ENCODE measurements at regions not wholly inside any gene's neighbourhood (a gene's known extent, or its start where the extent isn't known, plus 50 kb on each side); places are given as distances from the start of the nearest gene placed in this dataset.

DNA sequence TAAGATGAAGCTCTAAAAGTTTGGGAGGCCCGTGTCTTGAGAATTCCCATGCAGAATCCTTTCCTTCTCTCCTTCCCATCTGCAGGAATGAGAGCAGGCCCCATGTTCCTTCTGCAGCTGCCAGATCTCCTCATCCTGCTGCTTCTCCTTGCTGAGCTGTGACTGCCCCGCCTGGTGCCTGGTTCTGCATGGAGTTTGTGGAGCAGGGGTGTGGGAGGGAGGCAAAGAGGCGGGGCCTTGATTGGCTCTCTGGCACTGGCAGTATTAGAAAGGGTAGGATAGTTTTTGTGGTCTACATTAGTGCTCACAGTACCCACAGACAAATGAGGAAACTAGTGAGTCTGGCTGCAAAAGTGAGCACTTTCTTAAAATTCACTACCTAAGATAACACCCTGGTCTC lies 91.1 kb upstream of the CLPB start:
- H3K4me1 ChIP-seq (ENCODE audit: insufficient read depth, low read length), result peaks cover 7% of the 10 kb centered on the region
- no peaks in the 10 kb centered on the region for H3K36me3 ChIP-seq (ENCODE audit: insufficient read depth, low read length)
- no peak overlapping the region for H3K4me2 ChIP-seq (ENCODE audit: insufficient read depth, low read length)
- no peak overlapping the region for H2AFZ ChIP-seq (ENCODE audit: low read length)
- H4K20me1 ChIP-seq (ENCODE audit: insufficient read depth, low read length), result no peaks in the 10 kb centered on the region
- no peak overlapping the region for H3K27ac ChIP-seq (ENCODE audit: low read depth, low read length)
- TF ChIP-seq, protein P1, sequence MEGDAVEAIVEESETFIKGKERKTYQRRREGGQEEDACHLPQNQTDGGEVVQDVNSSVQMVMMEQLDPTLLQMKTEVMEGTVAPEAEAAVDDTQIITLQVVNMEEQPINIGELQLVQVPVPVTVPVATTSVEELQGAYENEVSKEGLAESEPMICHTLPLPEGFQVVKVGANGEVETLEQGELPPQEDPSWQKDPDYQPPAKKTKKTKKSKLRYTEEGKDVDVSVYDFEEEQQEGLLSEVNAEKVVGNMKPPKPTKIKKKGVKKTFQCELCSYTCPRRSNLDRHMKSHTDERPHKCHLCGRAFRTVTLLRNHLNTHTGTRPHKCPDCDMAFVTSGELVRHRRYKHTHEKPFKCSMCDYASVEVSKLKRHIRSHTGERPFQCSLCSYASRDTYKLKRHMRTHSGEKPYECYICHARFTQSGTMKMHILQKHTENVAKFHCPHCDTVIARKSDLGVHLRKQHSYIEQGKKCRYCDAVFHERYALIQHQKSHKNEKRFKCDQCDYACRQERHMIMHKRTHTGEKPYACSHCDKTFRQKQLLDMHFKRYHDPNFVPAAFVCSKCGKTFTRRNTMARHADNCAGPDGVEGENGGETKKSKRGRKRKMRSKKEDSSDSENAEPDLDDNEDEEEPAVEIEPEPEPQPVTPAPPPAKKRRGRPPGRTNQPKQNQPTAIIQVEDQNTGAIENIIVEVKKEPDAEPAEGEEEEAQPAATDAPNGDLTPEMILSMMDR (IDR thresholded peaks at IDR 0.05; ENCODE audit: extremely low read depth, low read depth, low read length), result no peak
- DNase-seq (ENCODE audit: insufficient read length, low spot score, missing footprints), result no peak
- H3K79me2 ChIP-seq (ENCODE audit: insufficient read depth, low read length), result no peaks in the 10 kb centered on the region
- H3K4me3 ChIP-seq (ENCODE audit: insufficient read depth, low read length), result no peak overlapping the region
- H3K27me3 ChIP-seq (ENCODE audit: insufficient read depth, low read length), result no peaks in the 10 kb centered on the region
- no peaks in the 10 kb centered on the region for H3K9me3 ChIP-seq (ENCODE audit: low read depth, low read length)

DNA sequence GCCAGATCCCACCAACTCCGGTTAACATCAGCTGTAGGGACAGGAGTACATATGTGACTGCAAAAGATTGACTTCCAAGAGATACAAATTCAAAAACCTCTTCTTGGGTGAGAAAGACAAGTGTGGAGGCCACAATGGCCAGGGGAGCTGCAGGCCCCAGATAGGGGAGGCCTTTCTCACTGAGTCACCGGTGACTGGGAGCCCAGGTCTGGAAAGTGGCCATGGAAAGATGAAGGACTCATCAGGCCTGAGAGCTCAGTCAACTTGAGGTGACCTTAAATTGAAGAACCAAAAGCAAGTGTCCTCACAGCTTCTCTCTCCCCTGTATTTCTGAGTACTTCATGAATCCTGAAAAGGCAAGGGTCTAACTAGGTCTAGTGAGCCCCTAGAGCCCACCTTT lies 90.4 kb upstream of the CLPB start:
- Histone ChIP-seq H3K79me2 (ENCODE audit: insufficient read depth, low read length) (no peaks in the 10 kb centered on the region), H3K4me1 (ENCODE audit: insufficient read depth, low read length) (peaks cover 7% of the 10 kb centered on the region), H3K27me3 (ENCODE audit: insufficient read depth, low read length) (no peaks in the 10 kb centered on the region), H3K4me2 (ENCODE audit: insufficient read depth, low read length) (no peak overlapping the region), H3K27ac (ENCODE audit: low read depth, low read length) (no peak overlapping the region), H3K4me3 (ENCODE audit: insufficient read depth, low read length) (no peak overlapping the region), H3K36me3 (ENCODE audit: insufficient read depth, low read length) (no peaks in the 10 kb centered on the region), H2AFZ (ENCODE audit: low read length) (no peak overlapping the region), H3K9me3 (ENCODE audit: low read depth, low read length) (no peaks in the 10 kb centered on the region), H4K20me1 (ENCODE audit: insufficient read depth, low read length) (no peaks in the 10 kb centered on the region)
- TF ChIP-seq, protein P1 (IDR thresholded peaks at IDR 0.05; ENCODE audit: extremely low read depth, low read depth, low read length), result no peak
- DNase-seq (ENCODE audit: insufficient read length, low spot score, missing footprints), result no peak

DNA sequence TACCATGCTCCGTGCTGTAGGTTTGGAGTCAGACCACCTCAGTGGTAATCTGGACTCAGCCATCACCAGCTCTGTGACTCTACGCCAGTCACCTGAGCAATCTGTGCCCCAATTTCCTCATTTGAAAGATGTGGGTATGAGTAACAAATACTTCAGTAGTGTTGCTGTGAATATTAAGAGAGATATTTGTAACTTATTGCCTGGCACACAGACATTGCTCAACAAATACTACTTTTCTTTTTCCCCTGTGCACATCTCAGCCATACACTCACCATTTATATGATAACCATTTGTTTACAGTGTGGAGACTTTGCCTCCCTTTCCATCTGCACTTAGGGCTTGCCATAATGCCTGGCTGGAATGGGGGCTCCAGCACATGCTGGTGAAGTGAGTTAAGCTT lies 89.7 kb upstream of the CLPB start:
- no peak overlapping the region for H2AFZ ChIP-seq (ENCODE audit: low read length)
- TF ChIP-seq, protein P1 (IDR thresholded peaks at IDR 0.05; ENCODE audit: extremely low read depth, low read depth, low read length), result no peak
- no peaks in the 10 kb centered on the region for H3K79me2 ChIP-seq (ENCODE audit: insufficient read depth, low read length)
- no peak overlapping the region for H3K4me3 ChIP-seq (ENCODE audit: insufficient read depth, low read length)
- DNase-seq (ENCODE audit: insufficient read length, low spot score, missing footprints), result no peak
- no peaks in the 10 kb centered on the region for H3K36me3 ChIP-seq (ENCODE audit: insufficient read depth, low read length)
- no peak overlapping the region for H3K27ac ChIP-seq (ENCODE audit: low read depth, low read length)
- H3K9me3 ChIP-seq (ENCODE audit: low read depth, low read length), result no peaks in the 10 kb centered on the region
- no peaks in the 10 kb centered on the region for H4K20me1 ChIP-seq (ENCODE audit: insufficient read depth, low read length)
- H3K4me1 ChIP-seq (ENCODE audit: insufficient read depth, low read length), result peaks cover 7% of the 10 kb centered on the region
- no peak overlapping the region for H3K4me2 ChIP-seq (ENCODE audit: insufficient read depth, low read length)
- H3K27me3 ChIP-seq (ENCODE audit: insufficient read depth, low read length), result no peaks in the 10 kb centered on the region

DNA sequence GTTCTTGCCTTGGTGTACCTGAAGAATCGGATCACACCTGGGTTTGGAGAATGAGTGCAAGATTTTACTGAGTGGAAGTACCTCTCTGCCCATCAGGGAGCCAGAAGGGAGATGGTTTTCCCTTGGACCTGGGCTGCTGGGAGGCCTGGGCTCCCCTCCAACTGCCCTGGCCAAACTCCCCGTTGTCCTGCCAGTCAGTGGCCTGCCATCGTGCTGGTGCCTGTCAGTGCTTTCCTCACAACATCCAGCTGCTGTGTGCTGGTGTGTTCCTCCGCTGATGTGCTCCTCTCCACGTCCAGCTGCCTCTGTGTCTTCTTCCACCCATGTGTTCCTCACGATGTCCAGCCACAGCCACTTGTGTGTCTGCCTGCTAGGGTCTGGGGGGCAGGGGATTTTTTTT lies 87.9 kb upstream of the CLPB start:
- H3K27ac ChIP-seq (ENCODE audit: low read depth, low read length), result no peak overlapping the region
- no peak overlapping the region for H2AFZ ChIP-seq (ENCODE audit: low read length)
- H3K9me3 ChIP-seq (ENCODE audit: low read depth, low read length), result no peaks in the 10 kb centered on the region
- no peak for DNase-seq (ENCODE audit: insufficient read length, low spot score, missing footprints)
- peaks cover 7% of the 10 kb centered on the region for H3K4me1 ChIP-seq (ENCODE audit: insufficient read depth, low read length)
- TF ChIP-seq, protein P1 (IDR thresholded peaks at IDR 0.05; ENCODE audit: extremely low read depth, low read depth, low read length), result no peak
- H3K79me2 ChIP-seq (ENCODE audit: insufficient read depth, low read length), result no peaks in the 10 kb centered on the region
- no peaks in the 10 kb centered on the region for H3K27me3 ChIP-seq (ENCODE audit: insufficient read depth, low read length)
- no peaks in the 10 kb centered on the region for H4K20me1 ChIP-seq (ENCODE audit: insufficient read depth, low read length)
- no peaks in the 10 kb centered on the region for H3K36me3 ChIP-seq (ENCODE audit: insufficient read depth, low read length)
- H3K4me2 ChIP-seq (ENCODE audit: insufficient read depth, low read length), result no peak overlapping the region
- no peak overlapping the region for H3K4me3 ChIP-seq (ENCODE audit: insufficient read depth, low read length)
